ENCODE measurements at regions not wholly inside any gene's neighbourhood (a gene's known extent, or its start where the extent isn't known, plus 50 kb on each side); places are given as distances from the start of the nearest gene placed in this dataset.

DNA sequence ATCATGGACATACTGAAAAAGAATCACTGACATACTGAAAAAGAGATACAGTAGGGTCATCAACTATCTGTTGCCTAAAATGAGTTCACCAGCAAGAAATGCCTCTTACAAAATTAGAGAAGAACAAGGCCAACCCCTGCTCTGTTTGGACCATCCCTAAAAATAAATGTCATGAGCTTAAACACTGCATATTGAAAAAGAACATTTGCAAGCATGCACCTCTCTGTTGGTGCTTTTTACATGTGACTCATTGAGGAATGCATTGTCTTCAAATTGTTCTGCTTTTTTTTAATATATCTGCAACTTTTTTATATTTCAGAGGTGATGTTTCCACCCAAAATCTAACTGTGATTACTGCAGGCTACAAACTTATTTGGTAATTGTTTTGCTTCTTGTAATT, 233.9 kb upstream of the LRATD1 start:
- TF ChIP-seq NFIC (IDR thresholded peaks at IDR 0.05): no peak
- no peak for TF ChIP-seq EGR1 (IDR thresholded peaks at IDR 0.05)
- TF ChIP-seq TAF1 (IDR thresholded peaks at IDR 0.05; ENCODE audit: low read depth): no peak
- no peak for TF ChIP-seq RAD21 (IDR thresholded peaks at IDR 0.05; ENCODE audit: low read depth)
- no peak for TF ChIP-seq TEAD4 (IDR thresholded peaks at IDR 0.05)
- TF ChIP-seq TCF12 (IDR thresholded peaks at IDR 0.05; ENCODE audit: low read depth): no peak
- TF ChIP-seq, protein P1, sequence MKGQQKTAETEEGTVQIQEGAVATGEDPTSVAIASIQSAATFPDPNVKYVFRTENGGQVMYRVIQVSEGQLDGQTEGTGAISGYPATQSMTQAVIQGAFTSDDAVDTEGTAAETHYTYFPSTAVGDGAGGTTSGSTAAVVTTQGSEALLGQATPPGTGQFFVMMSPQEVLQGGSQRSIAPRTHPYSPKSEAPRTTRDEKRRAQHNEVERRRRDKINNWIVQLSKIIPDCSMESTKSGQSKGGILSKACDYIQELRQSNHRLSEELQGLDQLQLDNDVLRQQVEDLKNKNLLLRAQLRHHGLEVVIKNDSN (IDR thresholded peaks at IDR 0.05): no peak
- no peak for TF ChIP-seq ZBTB7A (IDR thresholded peaks at IDR 0.05; ENCODE audit: low read depth)
- TF ChIP-seq, protein P2, sequence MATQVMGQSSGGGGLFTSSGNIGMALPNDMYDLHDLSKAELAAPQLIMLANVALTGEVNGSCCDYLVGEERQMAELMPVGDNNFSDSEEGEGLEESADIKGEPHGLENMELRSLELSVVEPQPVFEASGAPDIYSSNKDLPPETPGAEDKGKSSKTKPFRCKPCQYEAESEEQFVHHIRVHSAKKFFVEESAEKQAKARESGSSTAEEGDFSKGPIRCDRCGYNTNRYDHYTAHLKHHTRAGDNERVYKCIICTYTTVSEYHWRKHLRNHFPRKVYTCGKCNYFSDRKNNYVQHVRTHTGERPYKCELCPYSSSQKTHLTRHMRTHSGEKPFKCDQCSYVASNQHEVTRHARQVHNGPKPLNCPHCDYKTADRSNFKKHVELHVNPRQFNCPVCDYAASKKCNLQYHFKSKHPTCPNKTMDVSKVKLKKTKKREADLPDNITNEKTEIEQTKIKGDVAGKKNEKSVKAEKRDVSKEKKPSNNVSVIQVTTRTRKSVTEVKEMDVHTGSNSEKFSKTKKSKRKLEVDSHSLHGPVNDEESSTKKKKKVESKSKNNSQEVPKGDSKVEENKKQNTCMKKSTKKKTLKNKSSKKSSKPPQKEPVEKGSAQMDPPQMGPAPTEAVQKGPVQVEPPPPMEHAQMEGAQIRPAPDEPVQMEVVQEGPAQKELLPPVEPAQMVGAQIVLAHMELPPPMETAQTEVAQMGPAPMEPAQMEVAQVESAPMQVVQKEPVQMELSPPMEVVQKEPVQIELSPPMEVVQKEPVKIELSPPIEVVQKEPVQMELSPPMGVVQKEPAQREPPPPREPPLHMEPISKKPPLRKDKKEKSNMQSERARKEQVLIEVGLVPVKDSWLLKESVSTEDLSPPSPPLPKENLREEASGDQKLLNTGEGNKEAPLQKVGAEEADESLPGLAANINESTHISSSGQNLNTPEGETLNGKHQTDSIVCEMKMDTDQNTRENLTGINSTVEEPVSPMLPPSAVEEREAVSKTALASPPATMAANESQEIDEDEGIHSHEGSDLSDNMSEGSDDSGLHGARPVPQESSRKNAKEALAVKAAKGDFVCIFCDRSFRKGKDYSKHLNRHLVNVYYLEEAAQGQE (IDR thresholded peaks at IDR 0.05; ENCODE audit: low read depth): no peak
- TF ChIP-seq FOXM1 (IDR thresholded peaks at IDR 0.05; ENCODE audit: borderline replicate concordance, low read depth): no peak
- no peak for TF ChIP-seq CEBPB (IDR thresholded peaks at IDR 0.05)
- TF ChIP-seq YY1 (IDR thresholded peaks at IDR 0.05; ENCODE audit: low read depth): no peak
- TF ChIP-seq, protein P3, sequence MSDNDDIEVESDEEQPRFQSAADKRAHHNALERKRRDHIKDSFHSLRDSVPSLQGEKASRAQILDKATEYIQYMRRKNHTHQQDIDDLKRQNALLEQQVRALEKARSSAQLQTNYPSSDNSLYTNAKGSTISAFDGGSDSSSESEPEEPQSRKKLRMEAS (IDR thresholded peaks at IDR 0.05): no peak
- TF ChIP-seq CREB1 (IDR thresholded peaks at IDR 0.05; ENCODE audit: low read depth): no peak
- TF ChIP-seq EP300 (IDR thresholded peaks at IDR 0.05; ENCODE audit: borderline replicate concordance): no peak

GRCh38 chr2:14401873-14402272, 230.6 kb upstream of the LRATD1 start:
- TF ChIP-seq CEBPB (IDR thresholded peaks at IDR 0.05) (no peak), CREB1 (IDR thresholded peaks at IDR 0.05; ENCODE audit: low read depth) (no peak), NFIC (IDR thresholded peaks at IDR 0.05) (no peak), YY1 (IDR thresholded peaks at IDR 0.05; ENCODE audit: low read depth) (no peak), EP300 (IDR thresholded peaks at IDR 0.05; ENCODE audit: borderline replicate concordance) (no peak), TAF1 (IDR thresholded peaks at IDR 0.05; ENCODE audit: low read depth) (no peak), EGR1 (IDR thresholded peaks at IDR 0.05) (no peak), ZBTB7A (IDR thresholded peaks at IDR 0.05; ENCODE audit: low read depth) (no peak), TEAD4 (IDR thresholded peaks at IDR 0.05) (no peak), RAD21 (IDR thresholded peaks at IDR 0.05; ENCODE audit: low read depth) (no peak), TCF12 (IDR thresholded peaks at IDR 0.05; ENCODE audit: low read depth) (no peak), FOXM1 (IDR thresholded peaks at IDR 0.05; ENCODE audit: borderline replicate concordance, low read depth) (no peak)
- TF ChIP-seq, protein P3 (IDR thresholded peaks at IDR 0.05): no peak
- TF ChIP-seq, protein P2 (IDR thresholded peaks at IDR 0.05; ENCODE audit: low read depth): no peak
- TF ChIP-seq, protein P1 (IDR thresholded peaks at IDR 0.05): no peak

DNA sequence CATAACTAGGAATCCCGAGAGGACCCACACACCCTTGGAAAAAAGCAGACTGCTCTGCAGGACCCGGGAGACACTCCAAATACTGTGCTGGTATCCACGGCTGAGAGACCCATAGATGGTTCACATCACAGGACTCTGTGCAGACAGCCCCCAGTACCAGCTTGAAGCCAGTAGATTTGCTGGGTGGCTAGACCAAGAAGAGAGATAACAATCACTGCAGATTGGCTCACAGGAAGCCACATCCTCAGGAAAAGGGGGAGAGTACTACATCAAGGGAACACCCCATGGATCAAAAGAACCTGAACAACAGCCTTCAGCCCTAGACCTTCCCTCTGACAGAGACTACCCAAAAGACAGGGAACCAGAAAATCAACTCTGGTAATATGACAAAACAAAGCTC, 223.8 kb upstream of the LRATD1 start:
- no peak for TF ChIP-seq YY1 (IDR thresholded peaks at IDR 0.05; ENCODE audit: low read depth)
- TF ChIP-seq TCF12 (IDR thresholded peaks at IDR 0.05; ENCODE audit: low read depth): no peak
- TF ChIP-seq RAD21 (IDR thresholded peaks at IDR 0.05; ENCODE audit: low read depth): no peak

- TF ChIP-seq, protein P1 (IDR thresholded peaks at IDR 0.05): no peak
- TF ChIP-seq TAF1 (IDR thresholded peaks at IDR 0.05; ENCODE audit: low read depth) (no peak), FOXM1 (IDR thresholded peaks at IDR 0.05; ENCODE audit: borderline replicate concordance, low read depth) (no peak), TEAD4 (IDR thresholded peaks at IDR 0.05) (no peak), CEBPB (IDR thresholded peaks at IDR 0.05) (no peak), NFIC (IDR thresholded peaks at IDR 0.05) (no peak), YY1 (IDR thresholded peaks at IDR 0.05; ENCODE audit: low read depth) (no peak), TCF12 (IDR thresholded peaks at IDR 0.05; ENCODE audit: low read depth) (no peak), EGR1 (IDR thresholded peaks at IDR 0.05) (no peak)
- TF ChIP-seq, protein P2 (IDR thresholded peaks at IDR 0.05; ENCODE audit: low read depth): no peak
Measured at GRCh38 chr2:14417551-14417950, 215.0 kb upstream of the LRATD1 start.

All from Ishikawa (cell line).